GM12892 (cell line): ENCODE measurements at regions not wholly inside any gene's neighbourhood (a gene's known extent, or its start where the extent isn't known, plus 50 kb on each side); places are given as distances from the start of the nearest gene placed in this dataset.
"Not testable (repeated sequence)": the region's sequence is repeated elsewhere in the genome, so short reads cannot be mapped to it uniquely, and the experiment has no call there.

Experiments
- DNase-seq: peaks from one replicate; pipeline ENCODE4 v3.0.0; 2011; ENCODE audit not compliant: insufficient read length
- FAIRE-seq: peaks from 2 replicates; lab custom pipeline; 2011; peaks lifted over from hg19 to GRCh38; lab: Jason Lieb, UNC
- POLR2A ChIP-seq: IDR thresholded peaks from 2 replicates; pipeline ENCODE4 v1.6.1; 2011; ENCODE audit warnings: low read depth, low read length, control low read depth
- POLR2AphosphoS5 ChIP-seq: IDR thresholded peaks from 2 replicates; pipeline ENCODE4 v1.6.1; 2011; ENCODE audit warnings: low read depth, low read length, control low read depth
- TAF1 ChIP-seq: IDR thresholded peaks from 2 replicates; pipeline ENCODE4 v1.6.1; 2011; ENCODE audit warnings: low read depth, mild to moderate bottlenecking, control low read depth, low read length, borderline replicate concordance

- FAIRE-seq (no peak), DNase-seq (no peak)
- TF ChIP-seq POLR2A (no peak), POLR2AphosphoS5 (no peak), TAF1 (no peak)
Observed at GRCh38 chr22:33180356-33180755, 122.2 kb upstream of the SYN3 start.

GRCh38 chr22:33167998-33168790 lies 110.0 kb upstream of the SYN3 start:
- no peak for TF ChIP-seq POLR2AphosphoS5
- TF ChIP-seq TAF1, result no peak
- no peak for TF ChIP-seq POLR2A
- no peak for DNase-seq
- no peak for FAIRE-seq

GRCh38 chr22:33166206-33166605 lies 108.0 kb upstream of the SYN3 start:
- TF ChIP-seq POLR2AphosphoS5 (no peak), POLR2A (no peak), TAF1 (no peak)
- FAIRE-seq (no peak), DNase-seq (no peak)

GRCh38 chr22:33163815-33164214 lies 105.6 kb upstream of the SYN3 start:
- TF ChIP-seq POLR2AphosphoS5, result no peak
- no peak for TF ChIP-seq TAF1
- no peak for TF ChIP-seq POLR2A
- no peak for FAIRE-seq
- no peak for DNase-seq

- no peak for TF ChIP-seq POLR2AphosphoS5
- no peak for DNase-seq
- FAIRE-seq, result no peak
Observed at GRCh38 chr22:33162196-33162595, 104.0 kb upstream of the SYN3 start.

GRCh38 chr22:33160525-33160924 lies 102.3 kb upstream of the SYN3 start:
- no peak for FAIRE-seq
- TF ChIP-seq POLR2AphosphoS5 (no peak), POLR2A (no peak), TAF1 (no peak)

GRCh38 chr22:33154967-33155366 lies 96.8 kb upstream of the SYN3 start:
- not testable (repeated sequence) for FAIRE-seq, DNase-seq

More at GRCh38 chr22:33160525-33160924, 102.3 kb upstream of the SYN3 start:
- DNase-seq, result no peak

GRCh38 chr22:33149611-33150010 lies 91.4 kb upstream of the SYN3 start:
- no peak for FAIRE-seq
- TF ChIP-seq TAF1, result no peak
- no peak for TF ChIP-seq POLR2AphosphoS5
- no peak for TF ChIP-seq POLR2A
- DNase-seq, result no peak

- DNase-seq (no peak), FAIRE-seq (no peak)
- TF ChIP-seq POLR2A (no peak), TAF1 (no peak), POLR2AphosphoS5 (no peak)
Observed at GRCh38 chr22:33144721-33145120, 86.5 kb upstream of the SYN3 start.

GRCh38 chr22:33142282-33143055 lies 84.3 kb upstream of the SYN3 start:
- FAIRE-seq, result no peak
- DNase-seq, result no peak
- TF ChIP-seq TAF1, result no peak
- TF ChIP-seq POLR2AphosphoS5, result no peak
- no peak for TF ChIP-seq POLR2A

- no peak for DNase-seq
- no peak for FAIRE-seq
- TF ChIP-seq POLR2A (no peak), POLR2AphosphoS5 (no peak), TAF1 (no peak)
Observed at GRCh38 chr22:33139937-33140336, 81.8 kb upstream of the SYN3 start.

GRCh38 chr22:33138333-33138732 lies 80.2 kb upstream of the SYN3 start:
- DNase-seq, FAIRE-seq: not testable (repeated sequence)

- no peak for DNase-seq
- FAIRE-seq, result no peak
- TF ChIP-seq TAF1 (no peak), POLR2AphosphoS5 (no peak), POLR2A (no peak)
Observed at GRCh38 chr22:33130473-33130872, 72.3 kb upstream of the SYN3 start.
